Spleen (tissue), 7 donors: ENCODE measurements at regions not wholly inside any gene's neighbourhood (a gene's known extent, or its start where the extent isn't known, plus 50 kb on each side); places are given as distances from the start of the nearest gene placed in this dataset.

Source experiments
- CTCF ChIP-seq, 11 experiments: fragments of 200-600 bp in 7 of 11; fragments of 450-650 bp in 4 of 11; sonication (generic) in 4 of 11; IDR thresholded peaks in 8 of 11; conservative IDR thresholded peaks in 3 of 11; 1 replicate in 7 of 11; 2 replicates in 4 of 11; pipeline versions ENCODE4 v1.4.0 to v1.8.0; 2016 to 2021; ENCODE audit warnings: antibody characterized with exemption in 11 of 11, inconsistent platforms in 4 of 11, mild to moderate bottlenecking in 1 of 11
- POLR2A ChIP-seq, 3 donors: fragments of 450-650 bp; IDR thresholded peaks; one replicate each; pipeline ENCODE4 v1.5.1; 2017; ENCODE audit warnings: antibody characterized with exemption in 3 of 3, mild to moderate bottlenecking in 1 of 3
- POLR2AphosphoS5 ChIP-seq, 3 donors: sonication (generic); formaldehyde crosslinking; IDR thresholded peaks; one replicate each; pipeline ENCODE4 v1.5.1; 2017; ENCODE audit warnings: antibody characterized with exemption in 3 of 3
- donor health status: DM: no; HTN: no; CAD: no; lungs with moderate emphysema.
- donor health status: DM: no; HTN: no; CAD: no.
- donor health status: DM: no; HTN: no; CAD: no.

- no peak for TF ChIP-seq POLR2A (IDR thresholded peaks at IDR 0.05)
- no peak for TF ChIP-seq CTCF (IDR thresholded peaks at IDR 0.05 in 8 of 11, conservative IDR thresholded peaks at IDR 0.05 in 3 of 11)
- TF ChIP-seq POLR2AphosphoS5 (IDR thresholded peaks at IDR 0.05): no peak
These were observed 169.8 kb upstream of the PLXNC1 start for GRCh38 chr12:93978553-93978952.
